GM21529 (cell line): ENCODE measurements at regions not wholly inside any gene's neighbourhood (a gene's known extent, or its start where the extent isn't known, plus 50 kb on each side); places are given as distances from the start of the nearest gene placed in this dataset.
"Not testable (repeated sequence)": the region's sequence is repeated elsewhere in the genome, so short reads cannot be mapped to it uniquely, and the experiment has no call there.

Experiments used
- ATAC-seq: cut with Tn5 transposase; IDR thresholded peaks from one replicate; pipeline ENCODE4 v1.9.1; 2021; ENCODE audit not compliant: unreplicated experiment

DNA sequence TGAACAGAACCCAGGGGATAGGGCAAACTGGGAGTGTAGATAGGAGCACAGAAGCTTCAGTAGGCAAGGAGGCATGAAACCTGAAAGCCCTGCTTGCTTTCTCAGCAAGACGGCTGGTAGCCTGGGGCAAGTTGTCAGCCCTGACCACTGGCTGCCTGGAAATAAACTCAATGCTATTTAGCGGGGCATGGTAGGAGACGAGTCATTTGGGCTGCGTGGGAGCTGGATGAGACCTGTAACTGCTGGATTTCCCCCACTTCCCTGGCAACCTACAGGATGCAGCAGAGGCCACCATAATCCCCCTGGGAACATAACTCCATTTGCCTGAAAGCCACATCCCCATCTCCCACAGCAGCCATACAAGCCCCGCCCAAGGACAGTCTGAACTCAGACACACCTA is 332.6 kb upstream of the TBX18 start:
- ATAC-seq = no peak

DNA sequence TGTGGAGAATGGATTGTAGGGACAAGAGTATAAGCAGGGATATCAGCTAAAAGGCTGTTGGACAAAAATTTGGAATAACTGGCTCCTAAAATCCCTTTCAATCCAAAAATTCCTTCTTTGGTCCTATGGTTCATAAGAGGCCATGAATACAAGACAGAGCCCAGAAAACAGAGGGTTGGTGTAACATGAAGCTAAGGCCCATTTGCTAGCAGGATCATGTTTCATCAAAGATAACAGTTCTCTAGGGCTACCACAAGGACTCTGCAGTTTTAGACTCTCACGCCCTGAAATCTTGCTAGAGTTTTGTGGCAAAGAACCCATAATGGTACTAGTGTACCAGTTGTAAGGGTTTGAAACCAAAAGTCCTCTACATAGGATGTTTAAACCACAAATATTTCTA is 327.8 kb upstream of the TBX18 start:
- no peak for ATAC-seq

DNA sequence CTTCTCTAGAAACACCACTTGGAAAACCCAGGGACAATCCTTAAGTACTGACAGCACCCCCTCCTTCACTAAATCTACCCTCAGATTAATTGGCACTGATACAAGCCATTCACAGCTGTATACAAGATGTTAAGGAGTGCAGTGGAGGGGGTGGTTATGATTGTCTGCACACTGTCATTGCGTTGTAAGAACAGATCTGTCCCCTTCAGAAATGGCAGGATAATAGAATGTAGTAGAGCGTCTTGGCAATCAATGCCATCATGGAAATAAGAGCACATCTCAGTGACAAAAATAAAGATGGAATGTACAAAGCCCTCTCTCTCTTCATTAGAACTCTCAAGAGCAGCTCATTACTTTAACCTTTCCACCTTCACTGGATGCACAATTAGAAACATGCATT is 324.9 kb upstream of the TBX18 start:
- ATAC-seq = no peak

DNA sequence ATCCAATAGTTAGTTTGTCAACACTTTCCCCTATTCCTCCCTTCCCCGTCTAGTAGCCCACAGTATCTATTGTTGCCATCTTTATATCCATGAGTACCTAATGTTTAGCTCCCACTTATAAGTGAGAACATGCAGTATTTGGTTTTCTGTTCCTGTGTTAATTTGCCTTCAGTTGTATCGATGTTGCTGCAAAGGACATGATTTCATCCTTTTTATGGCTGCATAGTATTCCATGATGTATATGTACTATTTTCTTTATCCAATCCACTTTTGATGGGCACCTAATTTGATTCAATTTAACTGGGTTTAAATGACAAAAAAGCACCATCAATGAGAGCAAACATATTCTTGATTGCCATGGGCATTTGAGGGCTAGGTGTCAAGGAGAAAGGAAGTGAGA is 321.5 kb upstream of the TBX18 start:
- ATAC-seq = no peak

DNA sequence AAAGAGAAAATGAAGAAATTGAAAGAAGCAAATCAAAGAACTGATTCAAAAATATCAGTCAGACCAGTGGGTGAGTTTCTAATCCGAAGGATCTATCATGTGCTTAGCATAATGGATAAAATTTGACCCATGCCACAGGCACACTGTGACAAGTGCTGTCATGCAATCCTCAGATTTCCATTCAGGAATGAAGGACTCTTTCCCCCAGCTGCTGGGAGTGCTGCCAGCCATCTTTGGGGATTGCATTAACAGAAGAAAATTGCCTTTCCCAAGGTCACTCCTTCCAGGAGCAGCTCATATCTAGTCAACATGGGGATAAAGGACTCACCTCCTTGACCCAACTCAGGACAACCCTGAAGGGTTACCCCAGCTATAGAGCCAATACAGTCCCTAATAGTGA is 316.7 kb upstream of the TBX18 start:
- ATAC-seq = no peak

DNA sequence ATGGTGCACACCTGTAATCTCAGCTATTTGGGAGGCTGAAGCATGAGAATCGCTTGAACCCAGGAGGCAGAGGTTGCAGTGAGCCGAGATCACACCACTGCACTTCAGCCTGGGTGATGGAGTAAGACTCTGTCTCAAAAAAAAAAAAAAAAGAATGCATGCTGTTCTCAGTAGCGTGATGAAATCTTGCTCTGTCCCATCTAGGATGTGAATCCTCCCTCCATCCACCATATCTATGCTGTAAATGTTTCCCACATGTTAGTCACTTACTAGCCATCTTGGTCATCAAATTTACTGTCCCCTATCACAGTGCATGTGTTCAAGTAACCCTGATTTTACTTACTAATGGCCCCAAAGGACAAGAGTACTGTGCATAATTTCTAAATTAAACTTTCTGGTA is 315.4 kb upstream of the TBX18 start:
- no peak for ATAC-seq

DNA sequence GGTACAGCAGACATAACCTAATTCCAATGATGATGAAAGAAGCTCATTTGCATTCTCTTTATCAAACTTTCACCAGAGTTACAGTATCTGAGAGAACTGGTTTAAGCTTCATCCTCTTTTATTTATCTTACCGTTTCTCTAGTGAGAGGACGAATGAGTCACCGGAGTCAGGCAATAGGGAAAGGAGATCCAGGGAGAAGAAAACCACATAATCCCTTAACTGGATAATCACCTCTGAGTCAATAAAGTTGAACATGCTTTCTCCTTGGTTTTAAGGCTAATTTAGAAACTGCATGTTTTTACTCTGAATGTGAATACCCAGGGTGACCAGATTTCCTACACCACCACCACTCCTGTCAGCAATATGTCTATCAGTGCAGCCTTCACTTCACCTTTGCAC is 313.7 kb upstream of the TBX18 start:
- no peak for ATAC-seq

DNA sequence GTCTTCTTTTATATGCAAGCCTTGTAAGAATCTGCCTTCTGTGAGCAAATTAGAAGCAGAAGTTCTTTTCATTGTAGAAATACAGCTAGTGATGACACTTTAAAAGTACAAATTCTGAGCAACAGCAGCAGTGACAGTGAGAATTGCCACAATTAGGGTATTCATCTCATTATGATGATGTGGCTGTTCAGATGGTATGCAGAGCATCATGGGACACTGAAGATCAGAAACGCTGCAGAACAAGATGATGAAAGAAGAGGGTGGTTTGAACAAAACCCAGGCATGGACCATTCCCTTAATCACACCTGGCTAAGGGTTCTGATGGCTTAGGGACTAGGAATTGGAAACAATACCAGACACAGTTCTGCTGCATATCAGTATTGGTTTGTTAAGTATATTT is 312.7 kb upstream of the TBX18 start:
- ATAC-seq = no peak

DNA sequence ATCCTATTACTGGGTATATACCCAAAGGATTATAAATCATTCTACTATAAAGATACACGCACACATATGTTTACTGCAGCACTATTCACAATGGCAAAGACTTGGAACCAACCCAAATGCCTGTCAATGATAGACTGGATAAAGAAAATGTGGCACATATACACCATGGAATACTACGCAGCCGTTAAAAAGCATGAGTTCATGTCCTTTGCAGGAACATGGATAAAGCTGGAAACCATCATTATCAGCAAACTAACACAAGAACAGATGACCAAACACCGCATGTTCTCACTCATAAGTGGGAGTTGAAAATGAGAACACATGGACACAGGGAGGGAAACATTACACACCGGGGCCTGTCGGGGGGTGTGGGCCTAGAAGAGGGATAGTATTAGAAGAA is 307.4 kb upstream of the TBX18 start:
- not testable (repeated sequence) for ATAC-seq

DNA sequence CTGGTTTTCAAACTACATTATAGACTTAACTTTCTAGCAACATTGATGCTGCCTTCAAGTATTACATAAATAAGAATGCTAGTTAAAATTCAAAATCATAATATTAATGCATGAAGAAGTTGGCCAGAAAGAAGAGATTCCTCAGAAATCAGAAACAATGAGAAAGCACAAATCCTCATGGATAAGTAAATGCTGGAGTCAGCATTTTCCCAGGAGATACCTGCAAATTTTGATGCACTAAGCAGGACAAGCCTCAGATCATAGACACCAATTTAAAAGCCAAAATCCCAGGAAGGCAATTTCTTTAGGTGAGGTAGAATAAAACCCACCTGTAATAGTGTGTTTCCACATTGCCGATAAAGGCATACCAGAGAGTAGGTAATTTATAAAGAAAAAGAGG is 305.2 kb upstream of the TBX18 start:
- no peak for ATAC-seq

DNA sequence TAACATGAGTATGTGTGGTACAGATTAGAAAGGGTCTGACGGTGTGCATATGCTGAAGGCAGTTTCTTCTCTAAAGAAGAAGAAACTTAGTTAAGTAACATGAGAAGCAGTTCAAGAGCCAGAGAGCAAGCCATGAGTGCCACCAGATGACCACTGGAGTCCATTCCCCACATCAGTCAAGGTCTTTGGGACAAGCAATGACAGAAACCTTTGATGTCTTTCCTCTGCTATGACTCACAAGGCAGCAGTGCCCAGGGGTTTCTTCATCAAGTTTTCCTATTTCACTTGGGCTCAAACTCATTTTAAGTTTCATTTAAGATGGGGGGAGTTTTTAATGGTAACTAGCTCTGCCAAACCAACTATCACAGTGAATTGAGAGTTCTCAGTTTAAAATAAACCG is 303.8 kb upstream of the TBX18 start:
- ATAC-seq = no peak

DNA sequence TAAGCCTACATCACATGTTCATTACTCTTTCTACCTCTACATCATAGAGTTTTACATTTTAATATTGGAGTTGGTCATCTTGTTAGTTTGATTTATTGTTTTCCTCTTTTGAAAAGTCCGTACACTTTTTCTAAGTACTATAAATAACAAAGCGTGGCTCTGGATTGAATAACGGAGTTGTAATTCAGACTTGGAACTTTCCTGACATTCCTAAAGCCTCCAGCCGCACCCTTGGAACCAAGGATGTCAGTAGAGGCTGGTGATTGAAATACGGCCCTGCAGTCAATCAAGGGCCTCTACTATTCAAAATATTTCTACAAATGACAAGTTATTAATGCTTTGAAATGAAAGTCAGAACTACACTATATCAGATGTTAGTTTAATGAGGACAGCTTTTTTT is 301.9 kb upstream of the TBX18 start:
- no peak for ATAC-seq

DNA sequence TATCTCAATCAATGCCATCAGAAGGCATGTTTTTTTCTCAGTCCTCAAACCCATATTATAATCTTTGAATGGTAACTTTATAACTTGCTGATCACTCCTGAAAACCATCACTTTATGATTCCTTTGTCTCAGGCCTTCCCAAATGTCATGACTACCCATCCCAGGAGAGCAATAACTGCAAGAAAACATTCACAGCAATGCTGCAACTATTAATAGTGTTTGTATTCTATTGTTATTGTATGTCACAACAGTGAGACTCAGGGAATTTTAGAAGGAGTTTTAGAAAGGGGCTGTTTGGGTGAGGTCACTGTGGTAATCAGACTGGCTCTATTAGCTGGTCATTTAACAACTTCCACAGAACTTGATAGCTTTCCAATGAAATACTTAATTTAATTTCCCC is 301.4 kb upstream of the TBX18 start:
- no peak for ATAC-seq

DNA sequence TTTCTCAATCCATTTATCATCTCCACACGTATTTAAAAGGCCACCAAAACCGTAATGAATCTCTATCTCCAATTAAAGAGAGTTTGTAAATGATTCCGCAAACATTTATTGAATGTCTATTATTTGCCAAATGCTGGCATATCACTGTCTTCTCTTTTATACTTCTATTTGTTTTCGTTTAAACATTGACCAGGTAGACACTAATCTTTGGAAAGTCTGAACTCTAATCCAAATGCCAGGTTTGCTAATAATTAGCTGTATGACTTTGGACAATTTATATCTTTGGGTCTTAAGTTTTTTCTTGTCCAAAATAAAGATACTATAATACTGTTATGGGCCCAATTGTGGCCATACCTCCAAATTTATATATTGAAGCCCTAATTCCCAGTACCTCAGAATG is 299.2 kb upstream of the TBX18 start:
- no peak for ATAC-seq

DNA sequence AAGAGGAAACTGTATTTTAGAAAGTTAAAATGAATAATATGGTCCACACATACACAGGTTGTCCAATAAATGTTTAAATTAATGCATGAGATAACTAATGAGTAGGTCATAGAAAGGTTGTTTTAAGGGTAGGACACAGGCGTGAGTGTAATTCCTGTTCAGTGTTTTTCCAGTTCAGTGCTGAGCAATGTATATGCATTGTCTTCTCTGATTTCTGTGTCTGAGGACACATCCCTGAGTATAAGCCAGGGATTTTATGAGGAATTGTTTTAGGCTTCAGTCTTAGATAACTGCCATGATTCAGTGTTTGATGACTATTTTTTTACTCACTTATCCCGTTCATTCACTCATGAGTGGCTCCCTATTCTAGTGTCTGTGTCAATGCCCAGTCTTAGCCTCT is 298.5 kb upstream of the TBX18 start:
- no peak for ATAC-seq

DNA sequence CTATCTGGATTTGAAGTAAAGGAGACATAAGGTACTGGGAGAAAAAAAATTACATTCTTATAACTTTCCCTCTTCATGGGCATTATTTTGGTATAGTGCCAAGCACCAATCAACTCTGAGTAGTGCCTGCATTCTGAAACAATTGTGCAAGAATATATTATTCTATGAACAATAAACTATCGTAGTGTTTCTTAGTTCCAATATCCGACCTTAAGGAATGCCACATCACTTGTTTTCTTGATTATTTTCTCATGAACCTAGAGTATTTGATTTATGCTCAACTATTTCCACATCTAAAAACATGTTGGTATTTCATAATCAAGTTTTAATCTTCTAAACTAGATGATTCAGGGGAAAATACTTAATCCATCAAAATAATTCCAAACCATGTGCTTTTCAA is 294.4 kb upstream of the TBX18 start:
- ATAC-seq = no peak

DNA sequence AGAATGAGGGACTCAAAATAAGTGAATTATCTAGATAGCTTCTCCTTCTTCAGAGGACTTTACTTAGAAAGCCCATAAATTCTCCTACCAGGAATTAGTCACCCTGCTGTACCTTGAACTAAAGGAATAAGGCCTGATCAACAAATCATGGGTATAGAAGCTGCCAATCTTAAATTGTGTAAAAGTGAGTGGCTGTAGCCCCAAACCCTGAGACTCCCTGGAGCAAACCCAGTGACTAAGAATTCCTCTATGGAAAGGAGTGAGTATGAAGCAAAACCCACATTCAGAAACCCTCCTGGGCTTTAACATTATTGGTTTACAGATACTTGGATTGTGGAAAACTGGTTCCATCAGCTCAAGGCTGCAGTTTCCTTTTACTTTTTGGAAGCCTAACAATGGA is 285.8 kb upstream of the TBX18 start:
- ATAC-seq = no peak

DNA sequence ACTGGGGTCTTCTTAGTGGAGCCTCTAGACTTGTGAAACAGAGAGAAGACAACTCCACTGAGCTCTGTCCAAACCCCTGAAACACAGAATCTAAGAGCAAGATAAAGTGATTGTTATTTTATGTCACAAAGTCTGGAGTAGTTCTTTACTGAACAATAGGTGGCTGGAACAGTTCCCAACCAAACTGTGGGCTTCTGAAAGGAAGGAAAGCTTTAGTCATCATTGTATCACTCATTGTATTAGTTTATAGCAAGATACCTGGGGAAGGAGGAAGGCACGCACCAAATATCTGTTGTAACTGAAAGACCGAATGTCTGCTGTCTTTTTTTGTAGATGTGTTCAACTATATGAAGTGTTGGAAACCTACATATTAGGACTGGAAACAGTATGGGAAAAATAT is 284.9 kb upstream of the TBX18 start:
- ATAC-seq = no peak

DNA sequence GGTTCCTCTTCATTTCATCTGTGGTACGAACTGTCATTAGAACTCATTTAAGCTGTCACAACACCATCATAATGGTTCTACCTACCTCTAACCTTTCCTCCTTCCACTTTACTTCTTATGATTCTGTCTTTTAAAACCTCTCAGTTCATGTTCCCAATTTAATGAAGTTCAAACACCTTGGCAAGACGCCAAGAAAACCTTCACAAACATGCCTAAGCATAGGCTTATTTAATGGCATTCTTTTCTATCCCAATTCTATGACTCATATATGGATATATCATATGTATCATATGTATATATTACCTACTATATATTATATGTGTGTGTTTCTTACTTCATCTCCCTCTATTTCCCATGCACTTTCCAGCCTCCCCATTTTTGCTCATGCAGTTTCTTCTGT is 283.4 kb upstream of the TBX18 start:
- no peak for ATAC-seq

DNA sequence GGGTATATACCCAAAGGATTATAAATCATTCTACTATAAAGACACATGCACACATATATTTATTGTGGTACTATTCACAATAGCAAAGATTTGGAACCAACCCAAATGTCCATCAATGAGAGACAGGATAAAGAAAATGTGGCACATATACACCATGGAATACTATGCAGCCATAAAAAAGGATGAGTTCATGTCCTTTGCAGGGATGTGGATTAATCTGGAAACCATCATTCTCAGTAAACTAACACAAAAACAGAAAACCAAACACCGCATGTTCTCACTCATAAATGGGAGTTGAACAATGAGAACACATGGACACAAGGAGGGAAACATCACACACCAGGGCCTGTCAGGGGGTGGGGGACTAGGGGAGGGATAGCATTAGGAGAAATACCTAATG is 281.4 kb upstream of the TBX18 start:
- not testable (repeated sequence) for ATAC-seq

DNA sequence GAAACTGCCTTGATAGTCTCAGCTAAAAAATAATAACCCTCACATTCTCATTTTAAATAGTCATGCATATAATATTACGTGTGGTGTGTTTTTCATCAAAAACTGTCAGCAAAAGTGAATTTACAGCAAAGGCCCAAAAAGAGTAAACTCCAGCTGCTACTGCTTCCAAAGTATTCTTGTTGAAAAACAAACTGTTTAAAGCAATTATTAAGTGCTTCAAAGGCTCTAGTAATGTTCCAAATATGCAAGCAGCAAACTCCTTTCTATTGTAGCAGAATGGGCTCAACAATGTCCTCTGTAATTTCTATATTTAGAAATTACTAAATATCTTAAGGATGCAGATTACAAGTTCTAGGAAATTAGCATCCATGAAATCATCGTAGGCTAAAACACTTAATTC is 280.0 kb upstream of the TBX18 start:
- no peak for ATAC-seq

DNA sequence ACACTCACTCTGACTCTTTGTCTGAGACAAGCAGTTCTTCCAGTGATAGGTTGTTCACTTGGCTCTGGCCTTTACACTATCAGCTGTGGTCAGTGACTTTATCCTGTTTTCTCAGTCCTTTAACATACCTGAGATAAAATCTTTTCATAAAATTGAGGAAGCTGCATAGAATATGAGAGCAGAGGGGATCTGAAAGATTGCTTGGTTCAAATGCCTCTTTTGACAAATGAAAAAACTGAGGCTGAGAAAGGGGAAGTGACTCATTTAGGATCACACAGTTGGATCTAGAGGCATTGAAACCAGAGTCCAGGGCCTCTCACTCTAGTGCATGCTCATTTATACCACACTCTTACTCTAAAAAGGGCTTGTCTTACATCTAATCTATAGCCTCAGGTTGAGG is 277.0 kb upstream of the TBX18 start:
- ATAC-seq = no peak

DNA sequence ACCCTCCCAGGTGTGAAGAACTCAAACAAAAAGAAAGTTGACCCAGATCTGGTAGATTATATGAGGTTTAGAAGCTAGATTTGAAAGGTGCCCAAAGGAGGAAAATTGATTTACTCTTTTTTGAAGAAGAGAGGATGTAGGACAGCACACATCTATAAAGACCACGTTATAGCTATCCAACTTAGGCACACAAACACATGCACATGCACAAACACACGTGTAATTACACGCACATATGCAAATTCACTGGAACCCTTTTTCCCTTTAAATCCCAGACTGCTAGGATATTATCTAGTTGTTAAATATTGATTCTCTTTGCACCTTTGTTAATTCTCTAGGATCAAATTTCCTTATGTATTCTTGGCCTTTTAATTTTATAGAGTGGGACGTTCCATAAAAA is 272.8 kb upstream of the TBX18 start:
- no peak for ATAC-seq

DNA sequence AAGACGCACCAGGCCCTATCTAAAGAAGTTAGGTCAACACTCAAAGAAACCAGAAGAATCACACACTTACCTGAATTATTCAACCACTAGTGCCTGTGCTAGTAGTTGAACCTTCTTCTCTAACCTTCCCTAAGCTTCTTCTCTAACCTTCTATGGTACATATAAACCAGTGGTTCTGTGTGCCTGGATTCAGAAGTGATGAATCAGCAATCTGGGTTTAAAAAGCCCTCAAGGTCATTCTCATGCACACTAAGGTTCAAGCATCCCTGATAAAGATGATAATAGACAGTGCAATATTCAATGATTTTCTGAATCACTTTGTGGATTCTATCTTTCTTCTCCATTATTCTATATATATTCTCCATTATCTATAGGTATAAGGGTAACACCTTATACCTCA is 271.4 kb upstream of the TBX18 start:
- no peak for ATAC-seq
